A673 (cell line): ENCODE measurements at regions not wholly inside any gene's neighbourhood (a gene's known extent, or its start where the extent isn't known, plus 50 kb on each side); places are given as distances from the start of the nearest gene placed in this dataset.

Source experiments
- BruUV-seq: library from RNA; stranded (reverse); fragments of 400-500 nt; replicated peaks from 2 replicates; lab custom pipeline; 2021; lab: Mats Ljungman, UMichigan
- CTCF ChIA-PET: fragments of 300-600 bp; sonication (Branson Sonifier 250); formaldehyde crosslinking; loops from one replicate; lab custom pipeline; 2022; ENCODE audit warnings: antibody characterized with exemption; lab: Charles Lee
- POLR2A ChIA-PET: fragments of 300-600 bp; sonication (Branson Sonifier 250); formaldehyde crosslinking; loops from one replicate; lab custom pipeline; 2022; ENCODE audit warnings: antibody characterized with exemption; ENCODE audit not compliant: low non-redundant PET; lab: Charles Lee
- DNase-seq: peaks from one replicate; pipeline ENCODE4 v3.0.0-alpha.2; 2015; ENCODE audit warnings: low spot score
- H3K27ac ChIP-seq: fragments of 200-600 bp; sonication (generic); 2 replicates; pipeline ENCODE4 v1.5.1; 2016; ENCODE audit warnings: mixed run types, low read depth, mild to moderate bottlenecking, mixed read lengths, antibody characterized with exemption, low read length; ENCODE audit not compliant: poor library complexity, severe bottlenecking
- H3K27me3 ChIP-seq: fragments of 200-600 bp; sonication (generic); replicated peaks from 2 replicates; pipeline ENCODE4 v1.6.1; 2017; ENCODE audit warnings: mixed run types, low read depth, mild to moderate bottlenecking, mixed read lengths, antibody characterized with exemption, low read length; ENCODE audit not compliant: insufficient read depth, poor library complexity
- H3K36me3 ChIP-seq: fragments of 200-600 bp; sonication (generic); 2 replicates; pipeline ENCODE4 v1.6.1; 2016; ENCODE audit warnings: mixed run types, mild to moderate bottlenecking, mixed read lengths, antibody characterized with exemption, low read length; ENCODE audit not compliant: insufficient read depth, poor library complexity, severe bottlenecking
- H3K4me1 ChIP-seq: fragments of 200-600 bp; sonication (generic); 2 replicates; pipeline ENCODE4 v1.6.1; 2017; ENCODE audit warnings: mixed run types, mild to moderate bottlenecking, mixed read lengths, antibody characterized with exemption, low read length; ENCODE audit not compliant: insufficient read depth, poor library complexity, severe bottlenecking
- H3K4me3 ChIP-seq: fragments of 200-600 bp; sonication (generic); 2 replicates; pipeline ENCODE4 v1.5.1; 2016; ENCODE audit warnings: low read depth, mixed run types, mild to moderate bottlenecking, mixed read lengths, low read length; ENCODE audit not compliant: poor library complexity, severe bottlenecking
- H3K9me3 ChIP-seq: fragments of 200-600 bp; sonication (generic); 2 replicates; pipeline ENCODE4 v1.6.1; 2016; ENCODE audit warnings: mixed run types, low read depth, mild to moderate bottlenecking, mixed read lengths, antibody characterized with exemption, low read length; ENCODE audit not compliant: poor library complexity, severe bottlenecking
- EZH2 ChIP-seq: fragments of 200-600 bp; sonication (generic); IDR thresholded peaks from 2 replicates; pipeline ENCODE4 v1.6.1; 2017; ENCODE audit warnings: borderline replicate concordance, low read depth, mild to moderate bottlenecking, mixed read lengths, antibody characterized with exemption, low read length; ENCODE audit not compliant: poor library complexity, severe bottlenecking
- intact Hi-C: fragments of 100-400 bp; cut with micrococcal nuclease; formaldehyde crosslinking; loops from one replicate; pipeline ENCODE4 v1.10.0; 2022; ENCODE audit not compliant: unreplicated experiment
- TF ChIP-seq, protein P1 (sequence below): fragments of 300-800, 200-600 bp; sonication (generic); conservative IDR thresholded peaks from 2 replicates; pipeline ENCODE4 v1.5.1; 2017; ENCODE audit warnings: low read depth, mild to moderate bottlenecking, antibody characterized with exemption, low read length, moderate library complexity, mixed read lengths

- Histone ChIP-seq H3K9me3 (peaks cover 4% of the 10 kb centered on the region), H3K4me1 (no peaks in the 10 kb centered on the region), H3K27ac (no peak overlapping the region), H3K27me3 (no peaks in the 10 kb centered on the region), H3K36me3 (no peaks in the 10 kb centered on the region), H3K4me3 (no peak overlapping the region)
- DNase-seq = no peak
- intact Hi-C loops = no loop called here
- BruUV-seq = no TSS peak
- ChIA-PET POLR2A (no interaction called here), CTCF (no interaction called here)
- no peak for TF ChIP-seq EZH2
- TF ChIP-seq, protein P1, sequence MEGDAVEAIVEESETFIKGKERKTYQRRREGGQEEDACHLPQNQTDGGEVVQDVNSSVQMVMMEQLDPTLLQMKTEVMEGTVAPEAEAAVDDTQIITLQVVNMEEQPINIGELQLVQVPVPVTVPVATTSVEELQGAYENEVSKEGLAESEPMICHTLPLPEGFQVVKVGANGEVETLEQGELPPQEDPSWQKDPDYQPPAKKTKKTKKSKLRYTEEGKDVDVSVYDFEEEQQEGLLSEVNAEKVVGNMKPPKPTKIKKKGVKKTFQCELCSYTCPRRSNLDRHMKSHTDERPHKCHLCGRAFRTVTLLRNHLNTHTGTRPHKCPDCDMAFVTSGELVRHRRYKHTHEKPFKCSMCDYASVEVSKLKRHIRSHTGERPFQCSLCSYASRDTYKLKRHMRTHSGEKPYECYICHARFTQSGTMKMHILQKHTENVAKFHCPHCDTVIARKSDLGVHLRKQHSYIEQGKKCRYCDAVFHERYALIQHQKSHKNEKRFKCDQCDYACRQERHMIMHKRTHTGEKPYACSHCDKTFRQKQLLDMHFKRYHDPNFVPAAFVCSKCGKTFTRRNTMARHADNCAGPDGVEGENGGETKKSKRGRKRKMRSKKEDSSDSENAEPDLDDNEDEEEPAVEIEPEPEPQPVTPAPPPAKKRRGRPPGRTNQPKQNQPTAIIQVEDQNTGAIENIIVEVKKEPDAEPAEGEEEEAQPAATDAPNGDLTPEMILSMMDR = no peak
Observed at GRCh38 chr13:81682081-81682630, 1341.2 kb upstream of the SPRY2 start.

- TF ChIP-seq, protein P1 = no peak
- no peak for TF ChIP-seq EZH2
- Histone ChIP-seq H3K27ac (no peak overlapping the region), H3K9me3 (peaks cover 4% of the 10 kb centered on the region), H3K36me3 (no peaks in the 10 kb centered on the region), H3K4me3 (no peak overlapping the region), H3K4me1 (no peaks in the 10 kb centered on the region), H3K27me3 (no peaks in the 10 kb centered on the region)
- intact Hi-C loops = no loop called here
- DNase-seq = no peak
- ChIA-PET CTCF (no interaction called here), POLR2A (no interaction called here)
- no TSS peak for BruUV-seq
Observed at GRCh38 chr13:81677857-81678256, 1336.9 kb upstream of the SPRY2 start.

- TF ChIP-seq, protein P1 = no peak
- no peak for TF ChIP-seq EZH2
- H3K27me3 ChIP-seq = no peaks in the 10 kb centered on the region
- CTCF ChIA-PET = no interaction called here
- intact Hi-C loops = no loop called here
- H3K27ac ChIP-seq = no peak overlapping the region
- BruUV-seq = no TSS peak
- H3K36me3 ChIP-seq = no peaks in the 10 kb centered on the region
- DNase-seq = no peak
- H3K9me3 ChIP-seq = peaks cover 4% of the 10 kb centered on the region
- H3K4me3 ChIP-seq = no peak overlapping the region
- POLR2A ChIA-PET = no interaction called here
- no peaks in the 10 kb centered on the region for H3K4me1 ChIP-seq
Observed at GRCh38 chr13:81676008-81676407, 1335.1 kb upstream of the SPRY2 start.
